NCI-H748 (cell line): ENCODE measurements at regions not wholly inside any gene's neighbourhood (a gene's known extent, or its start where the extent isn't known, plus 50 kb on each side); places are given as distances from the start of the nearest gene placed in this dataset.
"Not testable (repeated sequence)": the region's sequence is repeated elsewhere in the genome, so short reads cannot be mapped to it uniquely, and the experiment has no call there.

Source experiments
- DNase-seq: peaks from one replicate; lab custom pipeline; 2025; ENCODE audit not compliant: unreplicated experiment; lab: John Stamatoyannopoulos, UW

GRCh38 chr13:88674841-88675240, 1003.7 kb downstream of the SLITRK5 start:
- DNase-seq = no peak

GRCh38 chr13:88675347-88675996, 1004.3 kb downstream of the SLITRK5 start:
- DNase-seq = no peak

GRCh38 chr13:88676016-88676415, 1004.8 kb downstream of the SLITRK5 start:
- DNase-seq = no peak

- DNase-seq = no peak
Observed at GRCh38 chr13:88685459-88685858, 1014.3 kb downstream of the SLITRK5 start.

- no peak for DNase-seq
Observed at GRCh38 chr13:88701551-88701950, 1030.4 kb downstream of the SLITRK5 start.

GRCh38 chr13:88704600-88705275, 1033.6 kb downstream of the SLITRK5 start:
- no peak for DNase-seq

GRCh38 chr13:88707646-88708045, 1036.5 kb downstream of the SLITRK5 start:
- no peak for DNase-seq

GRCh38 chr13:88717946-88718345, 1046.8 kb downstream of the SLITRK5 start:
- no peak for DNase-seq

- no peak for DNase-seq
Observed at GRCh38 chr13:88718781-88719180, 1047.6 kb downstream of the SLITRK5 start.

GRCh38 chr13:88726075-88726474, 1054.9 kb downstream of the SLITRK5 start:
- no peak for DNase-seq

- not testable (repeated sequence) for DNase-seq
Observed at GRCh38 chr13:88727236-88727635, 1056.1 kb downstream of the SLITRK5 start.

GRCh38 chr13:88729605-88730004, 1058.4 kb downstream of the SLITRK5 start:
- DNase-seq = no peak

- no peak for DNase-seq
Observed at GRCh38 chr13:88736026-88736425, 1064.9 kb downstream of the SLITRK5 start.

GRCh38 chr13:88739195-88739594, 1068.0 kb downstream of the SLITRK5 start:
- DNase-seq = no peak

- DNase-seq = no peak
Observed at GRCh38 chr13:88744289-88744688, 1073.1 kb downstream of the SLITRK5 start.

- no peak for DNase-seq
Observed at GRCh38 chr13:88745011-88745410, 1073.8 kb downstream of the SLITRK5 start.

- DNase-seq = no peak
Observed at GRCh38 chr13:88752041-88752440, 1080.9 kb downstream of the SLITRK5 start.

- no peak for DNase-seq
Observed at GRCh38 chr13:88754141-88754540, 1083.0 kb downstream of the SLITRK5 start.

GRCh38 chr13:88761145-88761544, 1090.0 kb downstream of the SLITRK5 start:
- DNase-seq = peak; percentile 30

- no peak for DNase-seq
Observed at GRCh38 chr13:88764103-88764502, 1092.9 kb downstream of the SLITRK5 start.

GRCh38 chr13:88800505-88800904, 1129.3 kb downstream of the SLITRK5 start:
- no peak for DNase-seq

- no peak for DNase-seq
Observed at GRCh38 chr13:88801361-88801760, 1130.2 kb downstream of the SLITRK5 start.

- no peak for DNase-seq
Observed at GRCh38 chr13:88802886-88803285, 1131.7 kb downstream of the SLITRK5 start.
